AG04449 (cell line): ENCODE measurements at regions not wholly inside any gene's neighbourhood (a gene's known extent, or its start where the extent isn't known, plus 50 kb on each side); places are given as distances from the start of the nearest gene placed in this dataset.

Source experiments
- CTCF ChIA-PET: fragments of 350-600 bp; formaldehyde crosslinking; extraction: SDS; loops from one replicate; lab custom pipeline; 2021; ENCODE audit warnings: antibody characterized with exemption; lab: Yijun Ruan, JAX
- POLR2A ChIA-PET: fragments of 400-600, 350-600 bp; formaldehyde crosslinking; extraction: SDS; loops from one replicate; lab custom pipeline; 2020; ENCODE audit warnings: antibody characterized with exemption, inconsistent platforms; lab: Yijun Ruan, JAX
- DNase-seq: peaks from one replicate; pipeline ENCODE4 v3.0.0-alpha.2; 2010; ENCODE audit warnings: low read depth, low spot score
- H3K4me3 ChIP-seq: 2 replicates; pipeline ENCODE4 v1.5.1; 2011; ENCODE audit warnings: low read depth, mild to moderate bottlenecking, control low read depth, low read length
- TF ChIP-seq, protein P1 (sequence below): IDR thresholded peaks from one replicate; pipeline ENCODE4 v1.5.1; 2011; ENCODE audit warnings: mild to moderate bottlenecking, moderate library complexity, low read length, control low read depth, inconsistent platforms; ENCODE audit not compliant: insufficient read depth; ENCODE audit errors: missing control alignments

DNA sequence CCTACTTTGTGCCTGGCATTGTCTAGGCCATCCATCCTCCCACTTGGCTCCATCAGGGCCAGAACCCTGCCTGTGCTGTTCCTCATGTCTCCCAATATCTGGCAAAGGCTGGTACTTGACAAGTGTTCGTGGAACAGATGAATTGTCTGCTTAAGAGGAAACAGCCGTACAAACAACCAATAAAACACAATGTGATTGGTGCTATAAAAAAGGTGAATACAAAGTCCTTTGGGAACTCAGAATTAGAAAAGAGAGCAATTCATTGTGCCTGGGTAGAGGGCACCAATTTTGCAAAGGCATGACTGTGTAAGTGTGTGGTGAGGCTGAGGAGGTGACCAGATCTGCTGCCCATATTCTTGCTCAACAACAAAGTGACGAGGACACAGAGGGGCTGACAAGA lies 164.5 kb upstream of the PPP2R3A start:
- ChIA-PET CTCF (no interaction called here), POLR2A (no interaction called here)
- no peak overlapping the region for H3K4me3 ChIP-seq
- DNase-seq: no peak
- TF ChIP-seq, protein P1, sequence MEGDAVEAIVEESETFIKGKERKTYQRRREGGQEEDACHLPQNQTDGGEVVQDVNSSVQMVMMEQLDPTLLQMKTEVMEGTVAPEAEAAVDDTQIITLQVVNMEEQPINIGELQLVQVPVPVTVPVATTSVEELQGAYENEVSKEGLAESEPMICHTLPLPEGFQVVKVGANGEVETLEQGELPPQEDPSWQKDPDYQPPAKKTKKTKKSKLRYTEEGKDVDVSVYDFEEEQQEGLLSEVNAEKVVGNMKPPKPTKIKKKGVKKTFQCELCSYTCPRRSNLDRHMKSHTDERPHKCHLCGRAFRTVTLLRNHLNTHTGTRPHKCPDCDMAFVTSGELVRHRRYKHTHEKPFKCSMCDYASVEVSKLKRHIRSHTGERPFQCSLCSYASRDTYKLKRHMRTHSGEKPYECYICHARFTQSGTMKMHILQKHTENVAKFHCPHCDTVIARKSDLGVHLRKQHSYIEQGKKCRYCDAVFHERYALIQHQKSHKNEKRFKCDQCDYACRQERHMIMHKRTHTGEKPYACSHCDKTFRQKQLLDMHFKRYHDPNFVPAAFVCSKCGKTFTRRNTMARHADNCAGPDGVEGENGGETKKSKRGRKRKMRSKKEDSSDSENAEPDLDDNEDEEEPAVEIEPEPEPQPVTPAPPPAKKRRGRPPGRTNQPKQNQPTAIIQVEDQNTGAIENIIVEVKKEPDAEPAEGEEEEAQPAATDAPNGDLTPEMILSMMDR: no peak

DNA sequence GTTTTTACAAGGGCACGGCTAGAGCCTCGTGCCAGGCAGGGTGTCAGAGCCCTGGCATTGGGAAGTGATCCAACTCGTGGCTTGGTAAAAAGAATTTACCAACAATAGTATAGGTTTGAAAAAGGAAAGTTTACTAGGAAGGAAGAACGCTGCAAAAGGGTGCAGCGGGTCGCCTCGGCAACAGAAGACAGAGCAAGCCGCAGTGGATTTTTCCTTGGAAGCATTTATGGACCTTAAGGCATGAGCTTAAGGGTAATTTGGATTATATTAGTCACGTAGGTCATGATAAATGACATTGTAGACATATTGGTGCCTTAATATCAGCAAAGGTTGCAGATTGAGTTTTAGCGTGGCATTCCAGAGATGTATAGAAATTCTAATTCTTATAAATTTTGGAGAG lies 163.4 kb upstream of the PPP2R3A start:
- H3K4me3 ChIP-seq: no peak overlapping the region
- no peak for DNase-seq
- CTCF ChIA-PET: no interaction called here
- POLR2A ChIA-PET: no interaction called here
- TF ChIP-seq, protein P1: no peak

DNA sequence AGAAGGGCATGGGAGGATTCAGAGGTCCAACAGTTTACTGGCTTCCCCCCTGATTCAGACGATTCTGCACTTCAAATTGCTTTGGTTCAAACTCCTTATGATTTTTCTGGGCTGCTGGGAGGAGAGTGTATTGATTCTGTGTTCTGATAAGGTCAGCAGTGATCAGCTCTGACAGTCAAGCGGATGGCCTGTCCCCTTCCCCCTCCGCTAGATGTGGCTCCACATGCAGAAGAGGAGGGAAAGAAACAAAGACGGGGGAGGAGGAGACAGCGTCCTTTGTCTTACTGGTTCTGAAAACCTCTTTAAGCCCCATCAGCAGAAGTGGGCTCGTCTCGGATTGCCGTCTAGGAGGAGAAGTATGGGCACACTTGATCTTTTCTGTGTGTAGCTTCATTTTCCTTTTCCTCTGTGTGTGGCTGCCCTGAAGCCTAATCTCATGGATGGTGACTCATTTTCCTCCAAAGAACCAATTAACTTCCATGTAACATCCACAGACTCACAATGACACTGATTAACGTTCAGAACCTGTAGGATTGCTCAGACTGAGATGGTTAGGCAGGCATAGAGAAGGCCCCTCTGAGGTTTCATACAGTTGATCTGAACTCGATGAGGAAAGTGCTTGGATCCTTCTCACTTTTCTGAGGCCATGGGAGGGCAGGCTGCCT lies 162.4 kb upstream of the PPP2R3A start:
- CTCF ChIA-PET: no interaction called here
- TF ChIP-seq, protein P1: no peak
- DNase-seq: no peak
- no peak overlapping the region for H3K4me3 ChIP-seq
- POLR2A ChIA-PET: no interaction called here

DNA sequence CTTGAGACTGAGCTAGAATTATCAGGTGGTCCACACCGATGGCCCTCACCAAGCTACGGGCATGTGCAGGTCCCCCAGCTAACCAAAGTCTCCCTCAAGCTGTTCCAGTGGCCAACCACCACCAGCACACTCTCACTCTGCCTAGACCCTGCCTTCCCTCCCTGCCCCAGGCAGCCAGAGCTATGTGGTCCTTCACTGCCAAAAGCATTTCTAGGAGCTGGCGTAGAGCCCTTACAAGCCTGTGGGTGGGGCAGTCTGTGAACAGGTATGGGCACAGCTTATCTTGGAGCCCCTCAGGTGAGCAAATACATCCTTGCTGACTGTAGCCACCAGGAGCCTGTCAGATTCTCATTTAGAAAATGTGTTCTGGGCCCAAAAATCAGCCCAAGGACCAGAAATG lies 159.8 kb upstream of the PPP2R3A start:
- CTCF ChIA-PET: no interaction called here

DNA sequence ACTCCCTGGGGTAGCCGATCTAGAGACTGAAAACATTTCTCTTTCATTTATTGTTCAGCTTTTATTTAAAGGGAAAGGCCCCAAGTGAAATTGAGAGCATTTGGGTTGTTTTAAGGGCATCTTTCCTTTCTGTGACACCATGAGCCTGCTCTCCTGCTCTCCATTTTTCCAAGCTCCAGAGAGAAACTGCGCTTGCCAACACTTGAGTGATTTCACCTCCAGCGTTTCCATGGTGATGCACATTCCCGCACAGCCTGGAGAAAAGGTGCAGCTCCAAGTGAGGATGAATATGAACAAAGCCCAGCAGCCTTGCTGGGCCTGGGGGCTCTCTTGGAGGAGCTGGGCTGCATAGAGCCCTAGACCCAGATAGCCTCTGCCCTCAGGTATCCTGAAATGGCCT lies 159.2 kb upstream of the PPP2R3A start:
- POLR2A ChIA-PET: no interaction called here
- no peak overlapping the region for H3K4me3 ChIP-seq
- TF ChIP-seq, protein P1: no peak
- CTCF ChIA-PET: no interaction called here
- DNase-seq: no peak

More for the DNA sequence above, 159.8 kb upstream of the PPP2R3A start:
- H3K4me3 ChIP-seq: no peak overlapping the region
- no peak for DNase-seq
- TF ChIP-seq, protein P1: no peak
- POLR2A ChIA-PET: no interaction called here

DNA sequence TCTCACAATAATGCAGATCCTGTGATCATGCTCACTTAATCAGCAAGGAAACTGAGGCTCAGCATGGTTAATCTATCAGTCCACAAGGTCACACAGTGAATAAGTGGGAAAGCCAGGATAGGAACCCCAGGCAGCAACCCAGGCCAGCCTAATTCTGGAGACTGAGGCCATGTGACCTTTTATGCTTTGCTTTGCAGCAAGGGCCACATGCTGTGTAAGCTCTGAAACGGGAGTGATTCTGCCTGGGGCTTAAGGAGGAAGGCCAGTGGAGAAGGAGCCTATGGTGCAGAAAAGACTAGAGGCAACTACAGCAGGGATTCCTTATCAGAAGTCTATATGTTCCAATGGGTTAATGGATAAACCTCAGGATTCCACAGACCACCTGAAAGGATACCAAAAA lies 157.6 kb upstream of the PPP2R3A start:
- DNase-seq: no peak
- POLR2A ChIA-PET: no interaction called here
- H3K4me3 ChIP-seq: no peak overlapping the region
- TF ChIP-seq, protein P1: no peak
- CTCF ChIA-PET: no interaction called here
